ENCODE measurements at regions not wholly inside any gene's neighbourhood (a gene's known extent, or its start where the extent isn't known, plus 50 kb on each side); places are given as distances from the start of the nearest gene placed in this dataset.

DNA sequence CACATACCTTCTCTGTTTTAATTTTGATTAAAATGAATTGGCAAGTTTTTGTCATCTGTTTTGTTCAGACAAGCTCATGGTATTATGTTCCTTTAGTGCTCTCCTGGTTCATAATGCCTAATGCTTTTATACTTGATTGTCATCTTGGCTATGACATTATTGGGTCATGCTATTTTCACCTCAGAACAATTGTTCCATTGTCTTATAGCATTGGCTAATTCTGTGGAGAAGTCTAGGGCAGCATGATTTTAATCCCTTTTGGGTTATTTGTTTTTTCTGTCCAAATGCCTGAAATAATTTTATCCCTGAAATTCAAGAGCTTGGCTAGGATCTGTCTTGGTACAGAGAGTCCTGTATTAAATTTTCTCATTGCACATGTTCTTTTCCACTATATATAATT lies 83.8 kb upstream of the CCDC85A start:
- H3K36me3 Mint-ChIP-seq (ENCODE audit: low read depth), result no peaks in the 10 kb centered on the region
- H3K4me3 Mint-ChIP-seq, result no peak overlapping the region
- DNase-seq (ENCODE audit: low read depth, low spot score), result no peak
- H3K4me1 Mint-ChIP-seq, result no peaks in the 10 kb centered on the region
- TF ChIP-seq, protein P1, sequence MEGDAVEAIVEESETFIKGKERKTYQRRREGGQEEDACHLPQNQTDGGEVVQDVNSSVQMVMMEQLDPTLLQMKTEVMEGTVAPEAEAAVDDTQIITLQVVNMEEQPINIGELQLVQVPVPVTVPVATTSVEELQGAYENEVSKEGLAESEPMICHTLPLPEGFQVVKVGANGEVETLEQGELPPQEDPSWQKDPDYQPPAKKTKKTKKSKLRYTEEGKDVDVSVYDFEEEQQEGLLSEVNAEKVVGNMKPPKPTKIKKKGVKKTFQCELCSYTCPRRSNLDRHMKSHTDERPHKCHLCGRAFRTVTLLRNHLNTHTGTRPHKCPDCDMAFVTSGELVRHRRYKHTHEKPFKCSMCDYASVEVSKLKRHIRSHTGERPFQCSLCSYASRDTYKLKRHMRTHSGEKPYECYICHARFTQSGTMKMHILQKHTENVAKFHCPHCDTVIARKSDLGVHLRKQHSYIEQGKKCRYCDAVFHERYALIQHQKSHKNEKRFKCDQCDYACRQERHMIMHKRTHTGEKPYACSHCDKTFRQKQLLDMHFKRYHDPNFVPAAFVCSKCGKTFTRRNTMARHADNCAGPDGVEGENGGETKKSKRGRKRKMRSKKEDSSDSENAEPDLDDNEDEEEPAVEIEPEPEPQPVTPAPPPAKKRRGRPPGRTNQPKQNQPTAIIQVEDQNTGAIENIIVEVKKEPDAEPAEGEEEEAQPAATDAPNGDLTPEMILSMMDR (conservative IDR thresholded peaks at IDR 0.05), result no peak
- peaks cover 8% of the 10 kb centered on the region for H3K27me3 Mint-ChIP-seq (ENCODE audit: low read depth)
- H3K27ac Mint-ChIP-seq (ENCODE audit: unreplicated experiment), result no peak overlapping the region
- H3K9me3 Mint-ChIP-seq, result peaks cover 4% of the 10 kb centered on the region

- Mint-ChIP-seq H3K4me3 (no peak overlapping the region), H3K36me3 (ENCODE audit: low read depth) (no peaks in the 10 kb centered on the region), H3K4me1 (no peaks in the 10 kb centered on the region), H3K27ac (ENCODE audit: unreplicated experiment) (no peak overlapping the region), H3K9me3 (peaks cover 4% of the 10 kb centered on the region), H3K27me3 (ENCODE audit: low read depth) (peaks cover 3% of the 10 kb centered on the region)
- no peak for DNase-seq (ENCODE audit: low read depth, low spot score)
- TF ChIP-seq, protein P1 (conservative IDR thresholded peaks at IDR 0.05), result no peak
These were observed 82.9 kb upstream of the CCDC85A start for GRCh38 chr2:56100791-56101312.

GRCh38 chr2:56102098-56102497 lies 81.7 kb upstream of the CCDC85A start:
- TF ChIP-seq, protein P1 (conservative IDR thresholded peaks at IDR 0.05), result no peak
- H3K9me3 Mint-ChIP-seq, result peaks cover 4% of the 10 kb centered on the region
- no peaks in the 10 kb centered on the region for H3K4me1 Mint-ChIP-seq
- H3K27me3 Mint-ChIP-seq (ENCODE audit: low read depth), result no peaks in the 10 kb centered on the region
- H3K27ac Mint-ChIP-seq (ENCODE audit: unreplicated experiment), result no peak overlapping the region
- no peak for DNase-seq (ENCODE audit: low read depth, low spot score)
- no peaks in the 10 kb centered on the region for H3K36me3 Mint-ChIP-seq (ENCODE audit: low read depth)
- no peak overlapping the region for H3K4me3 Mint-ChIP-seq

DNA sequence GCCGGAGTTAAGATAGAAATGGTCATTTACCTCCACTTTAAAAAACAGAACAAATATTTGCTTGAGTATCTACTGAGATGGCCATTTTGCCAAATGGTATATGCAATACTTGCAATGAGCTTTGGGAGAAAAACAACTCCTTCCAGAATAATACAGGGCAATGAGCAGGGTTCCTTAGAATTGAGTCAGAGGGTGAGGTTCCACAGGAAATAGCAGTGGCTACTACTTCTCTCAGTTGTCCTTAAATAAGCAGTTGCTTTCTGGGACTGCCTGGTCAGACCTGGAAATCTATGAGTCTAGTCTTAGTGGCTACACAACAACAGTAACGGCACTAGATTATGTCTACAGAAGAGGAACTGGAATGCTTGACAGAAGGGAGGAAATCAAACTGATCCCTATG lies 80.9 kb upstream of the CCDC85A start:
- no peaks in the 10 kb centered on the region for H3K27me3 Mint-ChIP-seq (ENCODE audit: low read depth)
- TF ChIP-seq, protein P1 (conservative IDR thresholded peaks at IDR 0.05), result no peak
- no peaks in the 10 kb centered on the region for H3K4me1 Mint-ChIP-seq
- DNase-seq (ENCODE audit: low read depth, low spot score), result no peak
- H3K4me3 Mint-ChIP-seq, result no peak overlapping the region
- H3K9me3 Mint-ChIP-seq, result peaks cover 4% of the 10 kb centered on the region
- no peaks in the 10 kb centered on the region for H3K36me3 Mint-ChIP-seq (ENCODE audit: low read depth)
- no peak overlapping the region for H3K27ac Mint-ChIP-seq (ENCODE audit: unreplicated experiment)

- no peak for DNase-seq (ENCODE audit: low read depth, low spot score)
- TF ChIP-seq, protein P1 (conservative IDR thresholded peaks at IDR 0.05), result no peak
- Mint-ChIP-seq H3K36me3 (ENCODE audit: low read depth) (no peaks in the 10 kb centered on the region), H3K9me3 (peaks cover 4% of the 10 kb centered on the region), H3K27me3 (ENCODE audit: low read depth) (no peaks in the 10 kb centered on the region), H3K4me1 (peaks cover 17% of the 10 kb centered on the region), H3K27ac (ENCODE audit: unreplicated experiment) (peak overlapping the region; percentile 13), H3K4me3 (no peak overlapping the region)
These were observed 78.8 kb upstream of the CCDC85A start for GRCh38 chr2:56104962-56105361.

Data from neural crest cell (in vitro differentiated cells).